ENCODE measurements at regions not wholly inside any gene's neighbourhood (a gene's known extent, or its start where the extent isn't known, plus 50 kb on each side); places are given as distances from the start of the nearest gene placed in this dataset.

- Histone ChIP-seq H3K36me3 (no peaks in the 10 kb centered on the region), H3K9me3 (no peaks in the 10 kb centered on the region), H3K4me1 (ENCODE audit: control insufficient read depth in 1 of 2, low read depth in 2 of 2) (no peaks in the 10 kb centered on the region), H3K27me3 (replicated peaks; ENCODE audit: insufficient read depth) (no peaks in the 10 kb centered on the region), H3K27ac (no peak overlapping the region), H3K4me3 (no peak overlapping the region)
- TF ChIP-seq CTCF (IDR thresholded peaks at IDR 0.05) = no peak
- ATAC-seq (ENCODE audit: insufficient number of reproducible peaks, low FRiP score, low read depth) (no peak), DNase-seq (ENCODE audit: low spot score) (no peak)
These were observed 645.9 kb upstream of the ADGRL4 start for GRCh38 chr1:79652426-79652825.

DNA sequence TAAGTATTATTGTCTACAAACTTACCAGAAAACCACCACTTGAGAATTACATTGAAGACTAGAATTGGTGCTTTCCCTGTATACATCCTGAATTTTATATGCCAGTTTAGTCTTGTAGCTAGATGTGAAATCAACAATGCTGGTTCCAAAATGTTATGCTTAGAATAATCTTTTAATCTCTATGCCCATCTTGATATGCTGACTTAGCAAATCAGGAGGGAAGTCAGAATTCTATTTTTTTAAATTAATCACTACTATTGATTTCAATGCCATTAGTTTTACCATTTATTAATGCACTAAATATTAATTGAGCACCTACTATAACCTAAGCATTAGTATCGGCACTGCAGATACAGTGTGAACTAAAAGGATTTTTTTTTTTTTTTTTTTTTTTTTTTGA lies 641.6 kb upstream of the ADGRL4 start:
- ATAC-seq (ENCODE audit: insufficient number of reproducible peaks, low FRiP score, low read depth) (no peak), DNase-seq (ENCODE audit: low spot score) (no peak)
- no peak overlapping the region for H3K27ac ChIP-seq
- no peaks in the 10 kb centered on the region for H3K36me3 ChIP-seq
- no peak overlapping the region for H3K4me3 ChIP-seq
- no peaks in the 10 kb centered on the region for H3K27me3 ChIP-seq (replicated peaks; ENCODE audit: insufficient read depth)
- no peaks in the 10 kb centered on the region for H3K9me3 ChIP-seq
- no peak for TF ChIP-seq CTCF (IDR thresholded peaks at IDR 0.05)
- no peaks in the 10 kb centered on the region for H3K4me1 ChIP-seq (ENCODE audit: control insufficient read depth in 1 of 2, low read depth in 2 of 2)

DNA sequence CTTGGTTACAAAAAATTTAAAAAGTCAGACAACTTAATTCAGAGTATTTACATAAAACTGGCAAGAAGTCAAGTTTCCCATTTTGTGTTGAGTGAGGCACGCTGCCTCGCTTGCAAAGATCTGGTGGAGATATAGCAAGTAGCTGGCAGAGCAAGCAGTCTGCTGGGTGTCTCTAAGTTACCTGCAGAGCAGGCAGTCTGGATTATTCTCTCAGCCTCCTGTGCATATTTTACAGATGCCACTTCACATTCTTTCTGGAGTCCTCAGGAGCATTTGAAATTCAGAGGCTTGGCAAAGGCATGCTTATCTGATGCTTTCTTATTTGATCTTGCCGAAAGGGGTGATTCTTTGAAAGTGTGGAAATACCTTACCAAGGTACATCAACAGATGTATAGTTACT lies 640.4 kb upstream of the ADGRL4 start:
- Histone ChIP-seq H3K36me3 (no peaks in the 10 kb centered on the region), H3K27ac (no peak overlapping the region), H3K4me1 (ENCODE audit: control insufficient read depth in 1 of 2, low read depth in 2 of 2) (no peaks in the 10 kb centered on the region), H3K4me3 (no peak overlapping the region), H3K27me3 (replicated peaks; ENCODE audit: insufficient read depth) (no peaks in the 10 kb centered on the region), H3K9me3 (no peaks in the 10 kb centered on the region)
- DNase-seq (ENCODE audit: low spot score) (no peak), ATAC-seq (ENCODE audit: insufficient number of reproducible peaks, low FRiP score, low read depth) (no peak)
- TF ChIP-seq CTCF (IDR thresholded peaks at IDR 0.05) = no peak

DNA sequence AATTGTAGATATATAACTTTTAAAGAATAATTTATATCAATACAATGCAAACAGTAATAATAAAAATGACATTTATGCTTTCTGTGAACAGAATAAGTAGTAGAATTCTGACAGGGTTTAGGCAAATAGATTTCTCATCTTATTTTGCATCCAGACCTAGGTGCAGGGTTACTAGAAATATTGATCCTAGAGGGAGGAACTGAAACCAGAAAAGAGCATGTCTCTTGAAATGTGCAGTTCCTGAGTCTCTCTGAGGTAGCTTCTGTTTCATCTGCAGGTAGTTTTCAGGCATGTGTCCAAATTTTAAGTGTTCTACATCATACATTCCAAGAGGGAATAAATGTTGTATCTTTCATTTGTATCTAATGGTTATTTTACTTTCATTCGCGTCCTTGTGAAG lies 631.9 kb upstream of the ADGRL4 start:
- no peak overlapping the region for H3K4me3 ChIP-seq
- no peak overlapping the region for H3K27ac ChIP-seq
- H3K4me1 ChIP-seq (ENCODE audit: control insufficient read depth in 1 of 2, low read depth in 2 of 2) = no peaks in the 10 kb centered on the region
- no peak for TF ChIP-seq CTCF (IDR thresholded peaks at IDR 0.05)
- H3K9me3 ChIP-seq = no peaks in the 10 kb centered on the region
- ATAC-seq (ENCODE audit: insufficient number of reproducible peaks, low FRiP score, low read depth) = no peak
- H3K27me3 ChIP-seq (replicated peaks; ENCODE audit: insufficient read depth) = no peaks in the 10 kb centered on the region
- no peaks in the 10 kb centered on the region for H3K36me3 ChIP-seq
- DNase-seq (ENCODE audit: low spot score) = no peak

GRCh38 chr1:79633456-79633855 lies 626.9 kb upstream of the ADGRL4 start:
- Histone ChIP-seq H3K27me3 (replicated peaks; ENCODE audit: insufficient read depth) (no peaks in the 10 kb centered on the region), H3K36me3 (no peaks in the 10 kb centered on the region), H3K27ac (no peak overlapping the region), H3K4me3 (no peak overlapping the region), H3K4me1 (ENCODE audit: control insufficient read depth in 1 of 2, low read depth in 2 of 2) (no peaks in the 10 kb centered on the region), H3K9me3 (no peaks in the 10 kb centered on the region)
- no peak for TF ChIP-seq CTCF (IDR thresholded peaks at IDR 0.05)
- ATAC-seq (ENCODE audit: insufficient number of reproducible peaks, low FRiP score, low read depth) = no peak
- DNase-seq (ENCODE audit: low spot score) = no peak
